GM12878 (cell line): ENCODE measurements at regions not wholly inside any gene's neighbourhood (a gene's known extent, or its start where the extent isn't known, plus 50 kb on each side); places are given as distances from the start of the nearest gene placed in this dataset.

Experiments
- ATAC-seq: fragments of 200-7000 bp; cut with Tn5 transposase; 3 replicates; pipeline ENCODE4 v1.9.1; 2020; ENCODE audit warnings: mild to moderate bottlenecking, moderate library complexity
- BruUV-seq: library from RNA; stranded (reverse); fragments of 400-500 nt; replicated peaks from 2 replicates; lab custom pipeline; 2021; lab: Mats Ljungman, UMichigan
- CTCF ChIA-PET: fragments of 300-600 bp; sonication (Branson Sonifier 250); formaldehyde crosslinking; extraction: SDS; loops from one replicate; lab custom pipeline; 2021; ENCODE audit warnings: inconsistent platforms; lab: Yijun Ruan, JAX
- POLR2A ChIA-PET: fragments of 350-600 bp; formaldehyde crosslinking; extraction: SDS; loops from one replicate; lab custom pipeline; 2021; ENCODE audit warnings: inconsistent platforms; lab: Charles Lee
- RAD21 ChIA-PET: fragments of 300-600 bp; sonication (Branson Sonifier 250); formaldehyde crosslinking; loops from one replicate; lab custom pipeline; 2023; ENCODE audit warnings: antibody characterized with exemption; ENCODE audit not compliant: unreplicated experiment; lab: Charles Lee
- SMC1A ChIA-PET: fragments of 300-600 bp; sonication (Branson Sonifier 250); formaldehyde crosslinking; loops from one replicate; lab custom pipeline; 2023; ENCODE audit not compliant: unreplicated experiment, uncharacterized antibody; lab: Charles Lee
- DNase-seq: peaks from one replicate; pipeline ENCODE4 v3.0.0-alpha.2; 2011; ENCODE audit warnings: low read depth, low spot score
- FAIRE-seq: peaks from 3 replicates; lab custom pipeline; 2011; peaks lifted over from hg19 to GRCh38; lab: Jason Lieb, UNC
- H2AFZ ChIP-seq: 2 replicates; pipeline ENCODE4 v1.6.0; 2011; ENCODE audit warnings: low read depth, low read length, control low read depth; ENCODE audit not compliant: control insufficient read depth
- H3K27ac ChIP-seq: 2 replicates; pipeline ENCODE4 v1.5.1; 2011; ENCODE audit warnings: control low read depth; ENCODE audit not compliant: control insufficient read depth, insufficient read depth
- H3K27me3 ChIP-seq, 2 experiments: replicated peaks in 1 of 2; 2 replicates each; pipeline versions ENCODE4 v1.6.0 to v1.6.1; 2011; ENCODE audit warnings: low read length in 1 of 2; ENCODE audit not compliant: control insufficient read depth in 2 of 2, insufficient read depth in 2 of 2
- H3K36me3 ChIP-seq, 2 experiments: 2 replicates each; pipeline ENCODE4 v1.5.1; 2011; ENCODE audit warnings: low read length in 1 of 2; ENCODE audit not compliant: control insufficient read depth in 2 of 2, insufficient read depth in 2 of 2
- H3K4me1 ChIP-seq: 2 replicates; pipeline ENCODE4 v1.6.1; 2011; ENCODE audit warnings: mild to moderate bottlenecking, low read length, moderate library complexity, mixed read lengths; ENCODE audit not compliant: control insufficient read depth, insufficient read depth
- H3K4me2 ChIP-seq: 2 replicates; pipeline ENCODE4 v1.6.0; 2011; ENCODE audit warnings: control low read depth; ENCODE audit not compliant: control insufficient read depth, insufficient read depth
- H3K4me3 ChIP-seq: fragments of 200-600 bp; sonication (generic); 2 replicates; pipeline ENCODE4 v1.5.1; 2016
- H3K79me2 ChIP-seq: 2 replicates; pipeline ENCODE4 v1.6.0; 2011; ENCODE audit warnings: low read length; ENCODE audit not compliant: control insufficient read depth, insufficient read depth
- H3K9ac ChIP-seq: 2 replicates; pipeline ENCODE4 v1.8.0; 2011; ENCODE audit warnings: low read length, control low read depth, mixed read lengths; ENCODE audit not compliant: control insufficient read depth, insufficient read depth
- H3K9me3 ChIP-seq: replicated peaks from 3 replicates; pipeline ENCODE4 v1.5.1; 2011; ENCODE audit warnings: mild to moderate bottlenecking, low read length; ENCODE audit not compliant: control insufficient read depth, insufficient read depth
- H4K20me1 ChIP-seq: 2 replicates; pipeline ENCODE4 v1.6.0; 2011; ENCODE audit not compliant: control insufficient read depth, insufficient read depth
- ATF2 ChIP-seq: IDR thresholded peaks from 2 replicates; pipeline ENCODE4 v1.6.1; 2012; ENCODE audit warnings: low read length, inconsistent platforms
- DPF2 ChIP-seq: fragments of 450-650 bp; IDR thresholded peaks from 2 replicates; pipeline ENCODE4 v1.6.1; 2017; ENCODE audit warnings: mild to moderate bottlenecking
- FOXK2 ChIP-seq: fragments of 450-650 bp; IDR thresholded peaks from 2 replicates; pipeline ENCODE4 v1.6.1; 2017; ENCODE audit warnings: mild to moderate bottlenecking, moderate library complexity
- HSF1 ChIP-seq: fragments of 150-350 bp; IDR thresholded peaks from 2 replicates; pipeline ENCODE4 v1.6.1; 2014; ENCODE audit warnings: mild to moderate bottlenecking, low read depth, low read length
- IKZF2 ChIP-seq, 2 experiments: fragments of 450-650 bp; IDR thresholded peaks; 2 replicates each; pipeline ENCODE4 v1.6.1; 2017; ENCODE audit warnings: mild to moderate bottlenecking in 2 of 2, moderate library complexity in 2 of 2
- JUNB ChIP-seq: IDR thresholded peaks from 2 replicates; pipeline ENCODE4 v1.6.1; 2016; ENCODE audit warnings: antibody characterized with exemption, mild to moderate bottlenecking
- NR2C2 ChIP-seq: IDR thresholded peaks from 2 replicates; pipeline ENCODE4 v1.6.1; 2011; ENCODE audit warnings: borderline replicate concordance, low read depth; ENCODE audit not compliant: control insufficient read depth, insufficient read length
- PML ChIP-seq: IDR thresholded peaks from 2 replicates; pipeline ENCODE4 v1.6.1; 2012; ENCODE audit warnings: low read length, inconsistent platforms
- POLR2A ChIP-seq: IDR thresholded peaks from 2 replicates; pipeline ENCODE4 v1.6.1; 2011; ENCODE audit warnings: low read depth, mild to moderate bottlenecking, low read length
- POLR2AphosphoS2 ChIP-seq: IDR thresholded peaks from 2 replicates; pipeline ENCODE4 v1.6.1; 2011; ENCODE audit warnings: low read depth, mild to moderate bottlenecking, low read length, improper control_type of control experiment, moderate library complexity
- SIN3A ChIP-seq: IDR thresholded peaks from 2 replicates; pipeline ENCODE4 v1.6.1; 2012; ENCODE audit warnings: low read depth, low read length, improper control_type of control experiment
- SMARCA5 ChIP-seq: fragments of 450-650 bp; IDR thresholded peaks from 2 replicates; pipeline ENCODE4 v1.6.1; 2017; ENCODE audit warnings: mild to moderate bottlenecking
- SP1 ChIP-seq: IDR thresholded peaks from one replicate; pipeline ENCODE4 v1.6.1; 2011; ENCODE audit warnings: low read depth, low read length
- TBL1XR1 ChIP-seq: IDR thresholded peaks from 2 replicates; pipeline ENCODE4 v1.6.1; 2012; ENCODE audit warnings: low read depth, low read length, improper control_type of control experiment
- WRNIP1 ChIP-seq: IDR thresholded peaks from 2 replicates; pipeline ENCODE4 v1.6.1; 2011; ENCODE audit warnings: low read depth, low read length, improper control_type of control experiment, borderline replicate concordance
- WGBS: methylation state at CpG from one replicate; pipeline ENCODE4 v1.1.6; 2016; ENCODE audit warnings: low lambda C conversion rate; ENCODE audit not compliant: insufficient replicate concordance, insufficient coverage; ENCODE audit errors: missing lambda C conversion rate; 5-methylcytosine and 5-hydroxymethylcytosine counted together
- in situ Hi-C: fragments of 300-500 bp; cut with MboI; formaldehyde crosslinking; loops from 9 replicates; pipeline ENCODE4 v1.14.3; 2018; ENCODE audit warnings: mixed read lengths
- intact Hi-C: fragments of 100-400 bp; cut with micrococcal nuclease; formaldehyde crosslinking; loops from one replicate; pipeline ENCODE4 v1.14.2; 2022; ENCODE audit not compliant: unreplicated experiment

- H3K27me3 ChIP-seq: no peaks in the 10 kb centered on the region
- no peak for ATAC-seq
- TF ChIP-seq HSF1: no peak
- no peak for TF ChIP-seq ATF2
- no peak for TF ChIP-seq DPF2
- no peak for TF ChIP-seq POLR2AphosphoS2
- no peak for TF ChIP-seq JUNB
- TF ChIP-seq SIN3A: no peak
- no peak for TF ChIP-seq SP1
- no peak for TF ChIP-seq FOXK2
- TF ChIP-seq NR2C2: no peak
- TF ChIP-seq PML: no peak
- no peak for TF ChIP-seq IKZF2 (IDR thresholded peaks at IDR 0.05)
- TF ChIP-seq POLR2A: no peak
- no peak for TF ChIP-seq TBL1XR1
- no peak for TF ChIP-seq WRNIP1
- TF ChIP-seq SMARCA5: no peak
- TF ChIP-seq, all 136 proteins: peak for 0
- Histone ChIP-seq H3K79me2 (no peaks in the 10 kb centered on the region), H4K20me1 (no peaks in the 10 kb centered on the region), H3K27ac (no peak overlapping the region), H3K9ac (no peak overlapping the region), H3K36me3 (no peaks in the 10 kb centered on the region), H3K4me3 (no peak overlapping the region), H2AFZ (no peak overlapping the region), H3K4me1 (no peaks in the 10 kb centered on the region), H3K4me2 (no peak overlapping the region), H3K9me3 (no peaks in the 10 kb centered on the region)
- ChIA-PET POLR2A (no interaction called here), CTCF (no interaction called here), RAD21 (no interaction called here), SMC1A (no interaction called here)
- WGBS: 8% methylated on average over 4 of the region's 4 CpGs
- no TSS peak for BruUV-seq
- DNase-seq: no peak
- in situ Hi-C loops (no loop called here), intact Hi-C loops (no loop called here)
- FAIRE-seq: no peak
Observed at GRCh38 chr7:42456756-42457276, 219.8 kb upstream of the GLI3 start.
